Amygdala (tissue), 56 donors: ENCODE measurements at regions not wholly inside any gene's neighbourhood (a gene's known extent, or its start where the extent isn't known, plus 50 kb on each side); places are given as distances from the start of the nearest gene placed in this dataset.
"Not testable (repeated sequence)": the region's sequence is repeated elsewhere in the genome, so short reads cannot be mapped to it uniquely, and the experiment has no call there.

Source experiments
- DNase-seq, 56 donors: peaks; one replicate each; lab custom pipeline; 2025; lab: John Stamatoyannopoulos, UW

GRCh38 chr5:122591828-122592227, 183.1 kb upstream of the SNX2 start:
- DNase-seq = no peak

- DNase-seq = no peak
Observed at GRCh38 chr5:122599000-122599399, 175.9 kb upstream of the SNX2 start.

DNA sequence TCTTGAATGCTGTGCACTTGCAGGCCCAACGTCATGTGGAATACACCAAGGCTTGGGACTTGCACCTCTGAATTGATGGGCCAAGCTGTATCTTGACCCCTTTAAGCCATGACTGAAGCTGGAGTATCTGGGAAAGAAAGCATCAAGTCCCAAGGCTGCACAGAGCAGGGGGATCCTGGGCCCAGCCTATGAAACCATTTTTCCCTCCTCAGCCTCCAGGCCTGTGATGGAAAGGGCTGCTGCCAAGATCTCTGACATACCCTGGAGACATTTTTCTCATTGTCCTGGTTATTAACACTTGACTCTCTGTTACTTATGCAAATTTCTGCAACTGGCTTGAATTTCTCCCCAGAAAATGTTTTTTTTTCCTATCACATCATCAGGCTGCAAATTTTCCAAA, 174.0 kb upstream of the SNX2 start:
- no peak for DNase-seq

DNA sequence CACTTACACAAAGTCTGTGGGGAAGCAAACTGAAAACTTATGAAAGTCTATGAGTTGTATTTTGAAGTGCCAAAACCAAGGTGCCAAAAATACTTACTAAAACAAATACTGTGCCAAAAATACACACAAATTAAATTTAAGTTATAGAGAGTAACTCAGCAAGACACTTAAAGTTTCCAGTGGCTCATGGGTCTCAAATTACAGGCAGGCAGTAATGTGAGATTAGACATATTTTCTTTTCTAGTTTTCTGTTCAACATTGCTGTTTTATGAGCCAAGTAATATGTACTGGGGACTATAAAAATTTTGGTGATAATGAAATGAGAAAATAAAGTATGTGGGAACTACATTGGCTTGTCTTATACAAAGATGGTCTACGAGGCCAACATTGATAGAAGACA, 172.2 kb upstream of the SNX2 start:
- no peak for DNase-seq

DNA sequence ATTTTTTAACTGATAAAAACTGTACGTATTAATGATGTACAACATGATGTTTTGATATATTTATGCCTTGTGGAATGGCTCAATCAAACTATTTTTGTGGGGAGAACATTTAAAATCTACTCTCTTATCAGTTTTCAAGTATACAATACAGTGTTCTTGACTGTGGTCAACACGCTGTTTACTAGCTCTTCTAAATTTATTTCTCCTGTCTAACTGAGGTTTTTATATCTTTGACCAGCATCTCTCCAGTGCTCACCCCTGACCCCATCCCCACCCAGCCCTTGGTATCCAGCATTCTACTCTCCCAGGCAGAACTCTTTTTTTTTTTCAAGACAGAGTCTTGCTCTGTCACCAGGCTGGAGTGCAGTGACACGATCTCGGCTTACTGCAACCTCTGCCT, 169.6 kb upstream of the SNX2 start:
- DNase-seq = no peak

GRCh38 chr5:122607818-122608217, 167.1 kb upstream of the SNX2 start:
- DNase-seq = no peak

DNA sequence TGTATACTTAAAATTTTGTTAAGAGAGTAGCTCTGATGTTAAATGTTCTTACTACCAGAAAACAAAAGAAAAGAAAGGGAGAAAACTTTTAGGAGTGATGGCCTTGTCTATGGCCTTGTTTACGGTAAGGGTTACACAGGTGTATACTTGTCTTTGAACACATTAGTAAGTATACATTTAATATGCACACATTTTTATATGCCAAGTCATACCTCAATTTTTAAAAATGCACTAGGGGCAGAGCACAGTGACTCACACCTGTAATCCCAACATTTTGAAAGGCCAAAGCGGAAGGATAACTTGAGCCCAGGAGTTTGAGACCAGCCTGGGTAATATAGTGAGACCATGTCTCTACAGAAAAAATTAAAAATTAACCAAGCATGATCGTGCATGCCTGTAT, 166.7 kb upstream of the SNX2 start:
- no peak for DNase-seq

- DNase-seq = no peak
Observed at GRCh38 chr5:122611406-122611805, 163.5 kb upstream of the SNX2 start.

DNA sequence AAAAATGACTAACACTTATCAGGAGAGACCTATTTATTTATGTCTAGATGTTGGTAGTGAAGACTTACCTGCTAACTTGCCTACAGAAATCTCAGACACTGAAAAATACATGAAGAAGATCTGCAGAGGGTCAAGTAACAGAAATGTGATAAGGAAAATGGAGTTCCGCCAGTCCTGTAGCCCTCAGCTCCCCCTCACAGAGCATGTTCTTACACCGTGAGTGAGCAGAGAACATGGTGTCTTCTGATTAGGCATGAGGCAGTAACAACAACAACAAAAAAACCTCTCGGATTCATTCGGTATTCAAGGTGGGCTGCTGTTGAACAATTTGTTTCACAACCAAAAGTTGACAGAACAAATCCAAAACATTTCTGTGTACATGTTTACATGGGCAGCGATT, 162.0 kb upstream of the SNX2 start:
- no peak for DNase-seq

GRCh38 chr5:122615146-122615545, 159.7 kb upstream of the SNX2 start:
- DNase-seq = no peak

DNA sequence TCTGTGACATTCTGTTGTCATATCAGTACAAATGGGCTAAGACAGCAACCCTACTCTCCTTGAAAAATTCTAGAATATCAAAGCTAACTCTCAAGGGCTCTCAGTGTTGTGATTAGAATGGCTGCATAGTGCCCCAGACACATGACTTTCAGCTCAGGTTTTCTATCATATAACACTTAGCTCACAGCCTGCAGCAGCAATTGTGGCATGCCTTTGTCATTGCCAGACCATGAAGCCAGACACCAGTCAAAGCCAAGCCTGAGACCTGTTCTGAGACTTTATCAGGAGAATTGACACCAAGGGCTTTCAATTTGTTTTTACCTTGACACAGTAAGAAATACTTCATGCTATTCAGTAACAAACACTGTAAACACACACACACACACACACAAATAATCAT, 159.0 kb upstream of the SNX2 start:
- DNase-seq = no peak

DNA sequence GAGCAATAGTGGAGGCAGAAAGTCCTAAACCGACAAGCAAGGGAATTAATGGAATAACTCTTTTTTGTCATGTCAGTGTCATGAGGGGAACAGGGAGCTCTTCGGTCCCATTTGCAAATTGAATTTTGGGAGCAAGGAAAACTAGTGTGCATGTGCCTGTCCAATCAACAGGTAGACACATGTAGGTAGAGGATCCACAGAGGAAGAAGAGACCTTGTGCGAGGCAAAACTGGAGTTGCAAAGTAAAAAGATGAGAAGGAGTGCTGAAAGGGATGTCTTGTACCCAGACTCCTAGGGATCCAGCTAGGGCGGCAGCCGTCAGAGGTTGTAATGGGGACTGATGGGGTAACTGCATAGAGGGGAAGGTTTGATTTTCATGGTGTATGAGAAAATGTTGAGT, 156.8 kb upstream of the SNX2 start:
- DNase-seq = not testable (repeated sequence)

DNA sequence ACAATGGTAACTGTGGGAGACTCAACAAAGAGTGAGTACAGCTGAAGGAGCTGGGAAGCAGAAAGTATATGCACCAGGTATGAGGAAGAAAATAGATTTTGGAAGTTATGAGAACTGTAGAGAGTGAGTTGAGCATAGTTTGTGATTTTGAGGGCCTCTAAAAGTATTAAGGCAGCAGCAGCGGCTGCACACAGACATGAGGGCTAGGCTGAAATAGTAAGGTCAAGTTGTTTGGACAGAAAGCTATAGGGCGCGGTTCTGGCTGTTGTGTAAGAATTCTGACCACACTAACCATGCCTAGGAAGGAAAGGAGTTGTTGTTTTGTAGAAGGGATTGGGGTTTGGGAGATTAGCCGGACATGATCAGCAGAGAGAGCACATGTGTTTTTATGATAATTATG, 154.1 kb upstream of the SNX2 start:
- DNase-seq = not testable (repeated sequence)

GRCh38 chr5:122628714-122629113, 146.2 kb upstream of the SNX2 start:
- not testable (repeated sequence) for DNase-seq

- no peak for DNase-seq
Observed at GRCh38 chr5:122629121-122629677, 145.7 kb upstream of the SNX2 start.

DNA sequence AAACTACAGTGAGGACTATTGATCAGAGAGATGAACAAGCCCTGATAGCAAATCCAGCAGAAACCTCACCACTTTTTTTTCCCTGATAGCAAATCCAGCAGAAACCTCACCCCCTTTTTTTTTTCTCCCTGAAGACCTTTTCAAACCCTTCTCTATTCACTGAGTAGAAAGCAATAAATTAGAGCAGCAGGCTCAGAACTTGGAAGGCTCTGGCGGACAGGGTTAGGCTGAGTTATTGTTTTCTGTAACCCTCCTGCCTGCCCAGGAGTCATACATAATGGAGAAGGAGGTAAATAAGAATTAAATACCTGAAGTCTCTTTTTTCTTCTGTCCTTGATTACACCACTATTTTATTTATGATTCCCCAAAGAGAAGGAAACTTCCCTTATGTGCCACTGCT, 136.3 kb upstream of the SNX2 start:
- no peak for DNase-seq

- no peak for DNase-seq
Observed at GRCh38 chr5:122639033-122639432, 135.8 kb upstream of the SNX2 start.

- DNase-seq = no peak
Observed at GRCh38 chr5:122639864-122640263, 135.0 kb upstream of the SNX2 start.

DNA sequence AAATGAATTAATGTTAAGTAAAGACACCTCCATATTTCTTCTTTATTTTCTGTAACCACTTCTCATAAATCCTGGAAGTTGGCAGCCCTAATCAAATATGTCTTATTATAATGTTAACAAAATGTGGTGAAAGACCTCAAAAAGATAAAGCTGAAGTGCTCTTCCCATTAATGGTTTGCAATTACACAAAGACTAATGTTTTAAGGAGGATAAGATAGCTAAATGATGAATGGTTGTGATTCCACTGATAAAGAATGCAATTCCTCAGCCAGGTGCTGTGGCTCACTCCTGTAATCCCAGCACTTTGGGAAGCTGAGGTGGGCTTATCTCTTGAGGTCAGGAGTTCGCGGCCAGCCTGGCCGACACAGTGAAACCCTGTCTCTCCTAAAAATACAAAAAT, 125.8 kb upstream of the SNX2 start:
- no peak for DNase-seq

DNA sequence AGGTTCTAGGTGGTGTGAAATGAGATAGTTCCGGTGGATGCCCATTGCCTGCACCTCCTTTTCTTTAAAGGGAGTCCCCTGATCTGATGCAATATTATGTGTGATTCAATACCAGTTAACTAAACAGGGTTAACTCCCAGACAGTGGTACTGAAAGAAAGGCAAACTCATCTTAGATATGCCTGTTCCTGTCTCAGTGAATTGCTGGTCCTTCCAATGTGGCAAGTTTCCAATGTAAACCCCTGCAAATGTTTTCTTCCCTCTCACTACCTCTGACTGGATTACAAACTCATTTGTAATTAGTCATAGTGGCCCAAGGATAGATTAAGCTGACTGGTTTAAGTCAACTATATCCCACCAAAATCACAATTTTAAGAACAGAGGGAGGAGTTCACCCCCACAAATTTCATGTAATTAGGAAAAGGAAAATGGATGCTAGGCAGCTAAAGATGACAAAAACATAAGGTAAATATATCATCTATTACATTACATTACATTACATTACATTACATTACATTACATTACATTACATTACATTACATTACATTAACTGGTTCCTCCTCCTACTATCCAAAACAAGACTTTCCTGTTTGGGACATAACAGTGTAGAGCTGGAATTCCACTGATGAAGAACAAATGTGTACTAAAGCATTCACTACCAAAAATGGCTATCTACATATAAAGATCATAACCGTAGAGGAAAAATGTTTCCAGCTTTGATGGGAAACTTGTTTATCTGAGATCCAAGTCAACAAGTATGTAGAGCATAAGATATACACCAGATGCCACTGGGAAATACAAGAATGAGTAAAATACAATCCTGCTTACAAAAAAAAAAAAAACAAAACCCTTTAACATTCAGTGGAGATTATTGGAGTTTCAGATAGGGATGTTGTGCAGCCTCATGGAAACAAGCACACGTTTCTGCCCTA, 121.5 kb upstream of the SNX2 start:
- no peak for DNase-seq

GRCh38 chr5:122656160-122656559, 118.7 kb upstream of the SNX2 start:
- DNase-seq = no peak

DNA sequence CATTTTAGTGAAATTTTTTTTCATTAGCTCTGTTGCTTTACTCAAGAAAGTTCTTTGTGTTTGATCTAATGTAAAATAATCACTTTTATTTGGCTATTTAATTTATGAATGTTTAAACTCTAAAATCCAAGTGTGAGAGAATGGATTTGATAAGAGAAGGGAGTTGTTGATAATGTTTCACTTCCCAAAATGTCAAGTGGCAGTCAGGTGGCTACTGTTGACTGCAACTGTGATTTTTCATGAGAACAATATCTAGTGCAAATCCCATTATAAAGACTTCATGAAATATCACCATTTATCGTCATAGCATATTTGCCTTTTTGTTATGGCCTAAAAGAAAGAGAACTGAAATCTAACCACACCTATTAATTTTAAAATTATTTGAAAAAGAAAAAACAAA, 118.3 kb upstream of the SNX2 start:
- DNase-seq = no peak
